ENCODE measurements at regions not wholly inside any gene's neighbourhood (a gene's known extent, or its start where the extent isn't known, plus 50 kb on each side); places are given as distances from the start of the nearest gene placed in this dataset.

GRCh38 chr1:34363915-34364314, 187.2 kb downstream of the C1orf94 start:
- TF ChIP-seq CTCF (IDR thresholded peaks at IDR 0.05) = no peak
- TF ChIP-seq ZFX (IDR thresholded peaks at IDR 0.05; ENCODE audit: borderline replicate concordance) = no peak
